ENCODE measurements at regions not wholly inside any gene's neighbourhood (a gene's known extent, or its start where the extent isn't known, plus 50 kb on each side); places are given as distances from the start of the nearest gene placed in this dataset.
"Not testable (repeated sequence)": the region's sequence is repeated elsewhere in the genome, so short reads cannot be mapped to it uniquely, and the experiment has no call there.

- DNase-seq = no peak
These were observed 613.8 kb downstream of the KCNH5 start for GRCh38 chr14:62431496-62431895.

DNA sequence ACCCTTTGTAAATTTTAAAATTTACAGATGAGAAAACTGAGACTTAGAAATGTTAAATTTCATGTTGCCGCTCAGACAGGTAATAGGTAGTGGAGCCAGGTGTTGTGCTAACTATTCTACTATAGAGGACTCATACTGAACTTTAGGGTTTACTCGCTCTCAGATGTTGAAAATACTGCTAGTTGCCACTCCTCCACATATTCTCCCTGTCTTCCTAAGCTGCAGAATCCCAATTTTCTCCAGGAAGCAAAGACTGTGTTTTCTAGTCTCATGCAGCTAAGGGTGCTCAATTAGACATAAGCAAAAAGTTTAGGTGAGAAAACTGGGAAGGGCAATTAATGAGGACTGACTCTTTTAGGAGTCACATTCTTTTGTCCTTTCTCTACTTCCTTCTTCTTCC lies 612.3 kb downstream of the KCNH5 start:
- DNase-seq = no peak

- DNase-seq = no peak
These were observed 609.0 kb downstream of the KCNH5 start for GRCh38 chr14:62436261-62436660.

- DNase-seq = no peak
These were observed 606.0 kb downstream of the KCNH5 start for GRCh38 chr14:62439210-62439609.

- DNase-seq = no peak
These were observed 601.5 kb downstream of the KCNH5 start for GRCh38 chr14:62443796-62444195.

DNA sequence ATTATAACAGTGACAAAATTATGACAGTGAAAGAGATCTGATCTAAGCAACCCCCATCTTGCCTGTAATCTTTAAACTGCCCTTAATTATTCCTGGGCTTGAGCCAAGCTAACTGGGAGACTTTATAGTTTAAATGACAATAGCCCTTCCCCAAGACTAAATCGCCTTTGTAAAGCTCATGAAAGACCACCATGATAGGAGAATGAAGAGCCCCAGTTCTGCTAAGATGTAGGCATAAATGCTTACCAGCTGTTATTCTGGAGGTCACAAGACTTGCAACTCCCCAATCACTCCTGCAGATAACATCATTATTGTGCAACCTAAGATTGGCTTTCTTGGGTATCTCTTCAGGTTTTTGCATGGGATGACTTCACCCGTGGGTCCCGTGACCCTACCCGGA lies 599.7 kb downstream of the KCNH5 start:
- DNase-seq = no peak

DNA sequence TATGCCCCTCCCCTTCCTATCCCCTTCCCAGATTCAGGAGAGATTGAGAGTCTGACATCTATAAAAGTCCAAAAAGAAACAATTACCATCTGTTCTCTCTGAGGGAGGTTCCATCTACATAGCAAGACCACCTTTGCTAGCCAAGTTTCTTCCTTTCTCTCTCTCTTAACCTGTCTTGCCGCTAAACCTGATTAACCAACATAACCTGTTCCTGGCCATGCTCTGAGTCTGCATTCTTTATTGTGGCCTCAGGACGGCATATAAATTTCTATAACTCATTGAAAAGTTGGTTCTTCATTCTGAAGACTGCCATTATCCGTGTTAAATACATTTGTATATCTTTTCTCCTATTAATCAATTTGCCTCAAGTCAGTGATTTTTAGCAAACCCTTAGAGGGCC lies 594.0 kb downstream of the KCNH5 start:
- no peak for DNase-seq

DNA sequence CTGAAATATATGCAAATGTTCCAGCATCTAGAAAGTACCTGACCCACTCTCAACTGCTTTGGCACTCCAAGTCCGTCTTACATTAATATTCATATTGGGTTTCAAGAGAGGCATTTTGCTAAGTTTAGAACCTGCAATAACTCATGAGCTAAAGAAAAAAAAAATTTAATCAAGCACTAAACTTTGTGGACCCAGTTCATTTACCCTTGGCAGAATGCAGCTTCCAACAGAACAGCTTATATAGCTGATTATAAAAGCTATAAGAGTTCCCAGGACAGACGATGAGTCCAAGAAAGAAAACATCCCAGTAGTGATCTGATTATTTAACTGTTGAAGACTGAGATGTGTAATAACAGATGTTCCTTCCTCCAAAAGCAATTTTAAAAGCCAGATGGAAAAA lies 592.0 kb downstream of the KCNH5 start:
- DNase-seq = no peak

- no peak for DNase-seq
These were observed 589.8 kb downstream of the KCNH5 start for GRCh38 chr14:62455446-62455845.

DNA sequence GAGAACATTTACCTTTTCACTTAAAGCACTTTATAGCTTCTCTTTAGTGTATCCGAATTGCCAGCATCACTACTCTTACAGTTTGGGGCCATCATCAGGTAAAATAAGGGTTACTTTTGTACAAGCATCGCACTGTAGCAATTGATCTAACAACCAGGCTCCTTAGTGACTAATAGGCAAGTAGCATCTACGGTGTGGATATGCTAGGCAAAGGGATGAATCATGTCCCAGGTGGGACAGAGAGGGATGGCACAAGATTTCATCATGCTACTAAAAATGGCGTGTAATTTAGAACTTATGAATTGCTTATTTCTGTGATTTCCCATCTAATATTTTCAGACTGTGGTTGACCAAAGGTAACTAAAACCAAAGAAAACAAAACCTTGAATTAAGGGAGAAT lies 582.3 kb downstream of the KCNH5 start:
- no peak for DNase-seq

- DNase-seq = no peak
These were observed 576.3 kb downstream of the KCNH5 start for GRCh38 chr14:62468946-62469345.

- no peak for DNase-seq
These were observed 574.3 kb downstream of the KCNH5 start for GRCh38 chr14:62470935-62471334.

- DNase-seq = no peak
These were observed 554.1 kb downstream of the KCNH5 start for GRCh38 chr14:62491146-62491545.

- DNase-seq = no peak
These were observed 547.5 kb downstream of the KCNH5 start for GRCh38 chr14:62497708-62498107.

DNA sequence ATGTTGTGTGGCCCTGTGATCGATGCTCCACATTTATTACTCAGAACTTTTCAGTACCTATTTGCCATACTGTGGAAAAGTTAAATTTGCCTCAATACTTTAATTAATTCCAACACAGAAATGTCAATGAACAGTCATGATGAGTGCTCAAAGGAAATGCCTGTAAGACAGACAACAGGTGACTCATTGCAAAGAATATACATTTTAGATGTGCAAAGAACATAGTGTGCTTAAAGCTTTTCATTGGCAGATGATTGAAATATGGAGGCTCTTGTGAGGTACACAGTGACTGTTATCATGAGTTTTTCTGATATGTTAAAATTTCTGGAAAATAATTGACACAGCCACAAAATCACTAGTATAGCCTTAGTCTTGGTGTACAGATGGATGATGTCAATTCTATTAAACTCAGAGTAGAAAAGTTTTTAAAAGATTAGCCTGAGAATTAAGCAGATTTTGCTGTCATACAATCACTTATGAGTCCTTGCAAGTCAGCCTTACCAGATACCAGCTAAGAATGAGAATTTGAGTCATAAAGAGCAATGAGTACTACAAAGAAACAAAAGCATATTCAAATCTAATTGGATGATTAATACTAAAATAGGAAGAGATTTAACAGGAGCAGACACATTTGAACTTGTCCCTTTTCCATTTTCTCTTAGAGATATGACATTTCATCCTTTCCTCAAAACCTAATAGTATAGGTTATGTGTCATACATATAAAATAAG lies 544.1 kb downstream of the KCNH5 start:
- no peak for DNase-seq

DNA sequence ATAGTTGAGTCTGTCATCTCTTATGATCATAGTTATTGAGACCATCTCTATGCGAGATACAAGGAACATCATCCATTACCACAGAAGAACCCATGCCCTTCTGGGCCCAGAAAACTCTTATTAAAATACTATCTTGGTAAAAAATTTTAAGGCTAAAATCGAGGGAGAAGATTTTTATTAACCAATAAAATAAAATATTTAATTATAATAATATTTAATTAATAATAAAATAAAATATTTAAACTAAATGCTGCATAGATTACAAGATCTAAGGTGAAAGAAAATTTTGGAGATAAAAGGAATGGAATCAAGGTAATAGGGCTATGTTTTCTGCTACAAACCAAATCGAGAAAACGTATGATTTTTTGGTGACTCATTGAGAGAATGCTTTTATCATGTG lies 540.2 kb downstream of the KCNH5 start:
- DNase-seq = no peak

DNA sequence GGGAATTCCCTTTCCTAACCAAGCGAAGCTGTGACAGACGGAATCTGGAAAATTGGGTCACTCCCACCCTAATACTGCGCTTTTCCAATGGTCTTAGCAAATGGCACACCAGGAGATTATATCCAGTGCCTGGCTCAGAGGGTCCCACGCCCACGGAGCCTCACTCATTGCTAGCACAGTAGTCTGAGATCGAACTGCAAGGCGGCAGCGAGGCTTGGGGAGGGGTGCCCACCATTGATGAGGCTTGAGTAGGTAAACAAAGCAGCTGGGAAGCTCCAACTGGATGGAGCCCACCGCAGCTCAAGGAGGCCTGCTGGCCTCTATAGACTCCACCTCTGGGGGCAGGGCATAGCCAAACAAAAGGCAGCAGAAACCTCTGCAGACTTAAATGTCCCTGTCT lies 523.9 kb downstream of the KCNH5 start:
- not testable (repeated sequence) for DNase-seq

GRCh38 chr14:62528296-62528695 lies 517.0 kb downstream of the KCNH5 start:
- DNase-seq = no peak

DNA sequence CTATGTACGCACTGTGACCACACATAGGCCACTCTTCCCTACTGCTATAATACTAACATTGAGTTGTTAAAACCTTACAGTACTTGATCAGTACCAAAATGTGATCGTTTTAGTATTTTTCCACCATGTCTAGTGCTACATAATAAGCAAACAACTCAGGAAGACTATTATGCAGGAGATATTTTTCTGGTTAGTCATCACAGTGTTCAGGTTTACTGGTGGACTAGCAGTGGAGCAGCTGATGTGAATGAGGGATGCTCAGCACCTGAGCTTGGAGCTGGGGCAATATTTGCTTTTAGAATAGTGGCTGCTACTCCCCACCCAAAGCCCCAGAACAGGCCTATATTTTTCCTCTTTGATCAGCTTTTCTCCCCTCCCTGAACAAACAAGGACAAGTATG lies 513.1 kb downstream of the KCNH5 start:
- no peak for DNase-seq

- no peak for DNase-seq
These were observed 498.3 kb downstream of the KCNH5 start for GRCh38 chr14:62546862-62547474.

- DNase-seq = no peak
These were observed 487.8 kb downstream of the KCNH5 start for GRCh38 chr14:62557416-62557815.

- no peak for DNase-seq
These were observed 486.8 kb downstream of the KCNH5 start for GRCh38 chr14:62558451-62558850.

GRCh38 chr14:62585247-62585646 lies 460.0 kb downstream of the KCNH5 start:
- DNase-seq = no peak

DNA sequence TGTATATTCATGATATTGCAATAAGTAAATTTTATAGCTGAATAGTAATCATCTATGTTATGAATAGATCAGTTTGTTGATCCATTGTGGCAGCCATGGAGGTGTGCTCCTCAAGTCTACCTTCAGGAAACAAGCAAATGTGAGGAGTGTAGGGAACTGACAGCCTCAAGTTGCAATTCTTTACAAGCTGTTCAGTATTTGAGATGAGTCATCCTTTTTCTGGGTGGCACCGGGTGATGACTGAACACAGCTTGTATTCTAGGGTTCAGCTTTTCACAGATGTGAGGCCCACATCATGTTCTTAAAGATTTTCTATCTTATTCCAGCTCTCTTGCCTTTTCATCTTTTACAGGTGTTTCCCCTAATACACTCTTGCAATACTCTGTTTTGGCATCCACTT lies 452.4 kb downstream of the KCNH5 start:
- DNase-seq = no peak

DNA sequence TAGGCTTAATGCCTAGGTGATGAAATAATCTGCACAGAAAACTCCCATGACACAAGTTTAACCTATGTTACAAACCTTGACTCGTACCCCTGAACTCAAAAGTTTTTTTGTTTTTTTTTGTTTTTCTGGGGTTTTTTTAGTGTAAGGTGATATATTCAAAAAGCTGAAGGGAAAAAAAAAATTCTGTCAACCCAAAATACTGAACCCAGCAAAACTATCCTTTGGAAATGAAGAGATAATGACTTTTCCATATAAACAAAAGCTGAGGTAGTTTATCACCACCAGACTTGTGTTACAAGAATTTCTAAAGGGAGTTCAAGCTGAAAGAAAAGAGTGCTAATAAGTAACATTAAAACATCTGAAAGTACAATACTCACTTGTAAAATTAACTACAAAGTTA lies 448.1 kb downstream of the KCNH5 start:
- DNase-seq = no peak
